ENCODE measurements at regions not wholly inside any gene's neighbourhood (a gene's known extent, or its start where the extent isn't known, plus 50 kb on each side); places are given as distances from the start of the nearest gene placed in this dataset.

DNA sequence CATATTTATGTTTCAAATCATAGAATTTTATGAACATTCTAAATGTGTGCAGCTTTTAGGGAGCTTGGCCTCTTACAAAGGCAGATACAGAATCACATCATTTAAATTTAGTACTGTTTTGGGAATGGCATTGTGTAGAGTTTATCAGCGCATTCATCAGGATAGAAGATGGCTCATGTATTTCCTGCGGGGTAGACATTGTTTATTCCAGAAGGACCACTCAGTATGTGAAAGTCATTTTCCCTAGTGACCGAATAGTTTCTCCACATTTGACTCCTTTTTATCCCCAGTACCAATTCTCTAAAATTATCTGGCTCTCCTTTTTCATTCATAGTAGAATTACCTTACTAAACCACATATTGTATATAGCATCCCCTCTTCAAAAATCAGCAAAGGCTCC lies 981.9 kb upstream of the ADGRL4 start:
- H3K27me3 ChIP-seq (replicated peaks; ENCODE audit: insufficient read depth, low read depth, low read length, poor library complexity), result no peaks in the 10 kb centered on the region
- no peak for TF ChIP-seq EZH2 (IDR thresholded peaks at IDR 0.05; ENCODE audit: borderline replicate concordance, low read depth, low read length, poor library complexity, severe bottlenecking)
- TF ChIP-seq, protein P1, sequence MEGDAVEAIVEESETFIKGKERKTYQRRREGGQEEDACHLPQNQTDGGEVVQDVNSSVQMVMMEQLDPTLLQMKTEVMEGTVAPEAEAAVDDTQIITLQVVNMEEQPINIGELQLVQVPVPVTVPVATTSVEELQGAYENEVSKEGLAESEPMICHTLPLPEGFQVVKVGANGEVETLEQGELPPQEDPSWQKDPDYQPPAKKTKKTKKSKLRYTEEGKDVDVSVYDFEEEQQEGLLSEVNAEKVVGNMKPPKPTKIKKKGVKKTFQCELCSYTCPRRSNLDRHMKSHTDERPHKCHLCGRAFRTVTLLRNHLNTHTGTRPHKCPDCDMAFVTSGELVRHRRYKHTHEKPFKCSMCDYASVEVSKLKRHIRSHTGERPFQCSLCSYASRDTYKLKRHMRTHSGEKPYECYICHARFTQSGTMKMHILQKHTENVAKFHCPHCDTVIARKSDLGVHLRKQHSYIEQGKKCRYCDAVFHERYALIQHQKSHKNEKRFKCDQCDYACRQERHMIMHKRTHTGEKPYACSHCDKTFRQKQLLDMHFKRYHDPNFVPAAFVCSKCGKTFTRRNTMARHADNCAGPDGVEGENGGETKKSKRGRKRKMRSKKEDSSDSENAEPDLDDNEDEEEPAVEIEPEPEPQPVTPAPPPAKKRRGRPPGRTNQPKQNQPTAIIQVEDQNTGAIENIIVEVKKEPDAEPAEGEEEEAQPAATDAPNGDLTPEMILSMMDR (conservative IDR thresholded peaks at IDR 0.05; ENCODE audit: low read depth, low read length), result no peak
- no peak overlapping the region for H3K27ac ChIP-seq (ENCODE audit: low read depth, low read length, poor library complexity, severe bottlenecking)
- BruUV-seq (replicated peaks), result no TSS peak
- no peaks in the 10 kb centered on the region for H3K36me3 ChIP-seq (ENCODE audit: insufficient read depth, low read length, poor library complexity, severe bottlenecking)
- H3K4me3 ChIP-seq (ENCODE audit: low read depth, low read length, poor library complexity, severe bottlenecking), result no peak overlapping the region
- no peaks in the 10 kb centered on the region for H3K4me1 ChIP-seq (ENCODE audit: insufficient read depth, low read length, poor library complexity, severe bottlenecking)
- ChIA-PET POLR2A (ENCODE audit: low non-redundant PET) (no interaction called here), CTCF (no interaction called here)
- intact Hi-C loops (cut with micrococcal nuclease; ENCODE audit: unreplicated experiment), result loop anchor here (10.0 kb wide), 1 partner anchor 494 kb away; no protein-coding TSS in a partner anchor
- DNase-seq (ENCODE audit: low spot score), result no peak
- no peaks in the 10 kb centered on the region for H3K9me3 ChIP-seq (ENCODE audit: low read depth, low read length, poor library complexity, severe bottlenecking)

DNA sequence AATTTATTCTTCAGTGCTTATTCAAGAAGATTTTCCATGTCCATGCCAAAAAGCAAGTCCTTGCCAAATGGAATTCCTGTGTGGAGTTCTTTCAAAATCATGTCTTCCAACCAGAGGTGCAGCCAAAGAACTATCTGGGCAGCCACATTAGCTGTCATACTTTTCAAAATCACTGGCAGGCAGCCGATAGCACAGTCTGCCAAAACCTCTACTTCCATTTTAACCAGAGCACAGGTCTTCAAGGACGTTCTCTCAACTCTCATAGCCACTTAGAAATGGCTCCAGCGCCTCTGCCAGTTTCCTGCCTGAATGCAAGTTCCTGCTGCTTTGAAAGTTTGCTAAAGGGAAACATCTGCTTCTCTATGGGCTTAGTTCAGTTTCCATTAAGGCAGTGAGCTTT lies 975.7 kb upstream of the ADGRL4 start:
- Histone ChIP-seq H3K4me1 (ENCODE audit: insufficient read depth, low read length, poor library complexity, severe bottlenecking) (no peaks in the 10 kb centered on the region), H3K36me3 (ENCODE audit: insufficient read depth, low read length, poor library complexity, severe bottlenecking) (no peaks in the 10 kb centered on the region), H3K27me3 (replicated peaks; ENCODE audit: insufficient read depth, low read depth, low read length, poor library complexity) (no peaks in the 10 kb centered on the region), H3K27ac (ENCODE audit: low read depth, low read length, poor library complexity, severe bottlenecking) (no peak overlapping the region), H3K4me3 (ENCODE audit: low read depth, low read length, poor library complexity, severe bottlenecking) (no peak overlapping the region), H3K9me3 (ENCODE audit: low read depth, low read length, poor library complexity, severe bottlenecking) (no peaks in the 10 kb centered on the region)
- DNase-seq (ENCODE audit: low spot score), result no peak
- ChIA-PET POLR2A (ENCODE audit: low non-redundant PET) (no interaction called here), CTCF (no interaction called here)
- intact Hi-C loops (cut with micrococcal nuclease; ENCODE audit: unreplicated experiment), result loop anchor here (10.0 kb wide), 1 partner anchor 487 kb away; no protein-coding TSS in a partner anchor
- no peak for TF ChIP-seq EZH2 (IDR thresholded peaks at IDR 0.05; ENCODE audit: borderline replicate concordance, low read depth, low read length, poor library complexity, severe bottlenecking)
- TF ChIP-seq, protein P1 (conservative IDR thresholded peaks at IDR 0.05; ENCODE audit: low read depth, low read length), result no peak
- no TSS peak for BruUV-seq (replicated peaks)

DNA sequence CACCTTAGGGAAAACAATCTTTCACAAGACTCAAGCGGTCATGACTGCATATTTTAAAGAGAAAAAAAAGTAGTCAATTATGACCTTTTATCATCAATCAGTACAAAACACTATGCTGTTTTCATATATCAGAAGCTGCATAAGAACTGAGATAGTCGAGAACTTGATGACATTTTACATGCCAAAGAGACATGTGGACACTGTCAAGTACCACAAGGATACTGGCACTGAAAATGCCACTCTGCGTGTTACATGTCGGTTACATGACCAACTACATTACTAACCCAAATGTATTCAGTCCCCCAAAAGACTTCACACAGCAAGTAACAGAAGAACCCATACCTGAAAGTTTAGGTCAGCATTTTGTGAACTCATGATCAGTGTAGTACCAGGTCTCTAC lies 975.0 kb upstream of the ADGRL4 start:
- intact Hi-C loops (cut with micrococcal nuclease; ENCODE audit: unreplicated experiment), result loop anchor here (10.0 kb wide), 1 partner anchor 487 kb away; no protein-coding TSS in a partner anchor

DNA sequence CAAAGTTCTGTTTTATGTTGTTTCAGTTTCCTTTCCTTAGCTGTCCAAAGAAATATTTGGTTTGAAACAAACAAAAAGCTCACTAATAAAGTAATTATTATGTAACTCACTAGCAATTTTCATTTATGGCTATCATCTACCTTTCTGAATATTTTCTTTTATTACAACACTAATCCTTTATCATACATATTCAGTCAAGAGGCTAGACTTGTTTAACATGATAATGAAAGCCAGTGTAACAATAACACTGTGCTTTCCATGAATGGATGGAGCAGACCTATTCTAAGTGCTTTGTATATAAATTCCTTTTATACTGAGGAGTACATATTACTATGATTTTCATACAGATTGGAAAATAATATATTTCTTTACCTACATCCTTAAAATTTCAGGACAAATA lies 972.8 kb upstream of the ADGRL4 start:
- CTCF ChIA-PET, result no interaction called here
- H3K36me3 ChIP-seq (ENCODE audit: insufficient read depth, low read length, poor library complexity, severe bottlenecking), result no peaks in the 10 kb centered on the region
- POLR2A ChIA-PET (ENCODE audit: low non-redundant PET), result no interaction called here
- TF ChIP-seq, protein P1 (conservative IDR thresholded peaks at IDR 0.05; ENCODE audit: low read depth, low read length), result no peak
- TF ChIP-seq EZH2 (IDR thresholded peaks at IDR 0.05; ENCODE audit: borderline replicate concordance, low read depth, low read length, poor library complexity, severe bottlenecking), result no peak
- no peaks in the 10 kb centered on the region for H3K9me3 ChIP-seq (ENCODE audit: low read depth, low read length, poor library complexity, severe bottlenecking)
- intact Hi-C loops (cut with micrococcal nuclease; ENCODE audit: unreplicated experiment), result no loop called here
- H3K27me3 ChIP-seq (replicated peaks; ENCODE audit: insufficient read depth, low read depth, low read length, poor library complexity), result no peaks in the 10 kb centered on the region
- no peak overlapping the region for H3K4me3 ChIP-seq (ENCODE audit: low read depth, low read length, poor library complexity, severe bottlenecking)
- H3K4me1 ChIP-seq (ENCODE audit: insufficient read depth, low read length, poor library complexity, severe bottlenecking), result no peaks in the 10 kb centered on the region
- no peak for DNase-seq (ENCODE audit: low spot score)
- H3K27ac ChIP-seq (ENCODE audit: low read depth, low read length, poor library complexity, severe bottlenecking), result no peak overlapping the region
- BruUV-seq (replicated peaks), result no TSS peak

More for the DNA sequence above, 975.0 kb upstream of the ADGRL4 start:
- Histone ChIP-seq H3K9me3 (ENCODE audit: low read depth, low read length, poor library complexity, severe bottlenecking) (no peaks in the 10 kb centered on the region), H3K36me3 (ENCODE audit: insufficient read depth, low read length, poor library complexity, severe bottlenecking) (no peaks in the 10 kb centered on the region), H3K4me1 (ENCODE audit: insufficient read depth, low read length, poor library complexity, severe bottlenecking) (no peaks in the 10 kb centered on the region), H3K4me3 (ENCODE audit: low read depth, low read length, poor library complexity, severe bottlenecking) (no peak overlapping the region), H3K27me3 (replicated peaks; ENCODE audit: insufficient read depth, low read depth, low read length, poor library complexity) (no peaks in the 10 kb centered on the region), H3K27ac (ENCODE audit: low read depth, low read length, poor library complexity, severe bottlenecking) (no peak overlapping the region)
- CTCF ChIA-PET, result no interaction called here
- POLR2A ChIA-PET (ENCODE audit: low non-redundant PET), result no interaction called here
- no peak for TF ChIP-seq EZH2 (IDR thresholded peaks at IDR 0.05; ENCODE audit: borderline replicate concordance, low read depth, low read length, poor library complexity, severe bottlenecking)
- no peak for DNase-seq (ENCODE audit: low spot score)
- no TSS peak for BruUV-seq (replicated peaks)

Measured in A673 (cell line).